Activated CD8-positive, alpha-beta T cell treated with anti-CD3 and anti-CD28 coated beads for 36 hours (primary cell): ENCODE measurements at regions not wholly inside any gene's neighbourhood (a gene's known extent, or its start where the extent isn't known, plus 50 kb on each side); places are given as distances from the start of the nearest gene placed in this dataset.

Experiments
- ATAC-seq: fragments of 200-7000 bp; cut with Tn5 transposase; one replicate; pipeline ENCODE4 v1.10.0; 2021; ENCODE audit warnings: mild to moderate bottlenecking, moderate library complexity
- CTCF ChIA-PET: fragments of 350-600 bp; sonication (Branson Sonifier 250); formaldehyde crosslinking; loops from one replicate; lab custom pipeline; 2021; ENCODE audit warnings: antibody characterized with exemption; lab: Charles Lee
- POLR2A ChIA-PET: fragments of 350-600 bp; sonication (Branson Sonifier 250); formaldehyde crosslinking; loops from one replicate; lab custom pipeline; 2021; ENCODE audit warnings: antibody characterized with exemption; lab: Charles Lee
- DNase-seq: peaks from one replicate; pipeline ENCODE4 v3.0.0-alpha.2; 2020
- H3K27ac Mint-ChIP-seq: one replicate; pipeline ENCODE4 v1.8.0; 2021; ENCODE audit warnings: mild to moderate bottlenecking, mixed read lengths
- H3K27me3 Mint-ChIP-seq: one replicate; pipeline ENCODE4 v1.8.0; 2021; ENCODE audit warnings: mixed read lengths
- H3K36me3 Mint-ChIP-seq: one replicate; pipeline ENCODE4 v1.8.0; 2021; ENCODE audit warnings: low read depth, mixed read lengths
- H3K4me1 Mint-ChIP-seq: one replicate; pipeline ENCODE4 v1.8.0; 2021; ENCODE audit warnings: low read depth, mixed read lengths
- H3K4me3 Mint-ChIP-seq: one replicate; pipeline ENCODE4 v1.8.0; 2021; ENCODE audit warnings: mild to moderate bottlenecking, moderate library complexity, mixed read lengths
- H3K9me3 Mint-ChIP-seq: one replicate; pipeline ENCODE4 v1.8.0; 2021; ENCODE audit warnings: mixed read lengths
- intact Hi-C: fragments of 100-400 bp; cut with micrococcal nuclease; formaldehyde crosslinking; loops from one replicate; pipeline ENCODE4 v1.10.0; 2022
- TF ChIP-seq, protein P1 (sequence below): fragments of 200-600 bp; IDR thresholded peaks from one replicate; pipeline ENCODE4 v1.8.0; 2022; ENCODE audit warnings: antibody characterized with exemption, mild to moderate bottlenecking

DNA sequence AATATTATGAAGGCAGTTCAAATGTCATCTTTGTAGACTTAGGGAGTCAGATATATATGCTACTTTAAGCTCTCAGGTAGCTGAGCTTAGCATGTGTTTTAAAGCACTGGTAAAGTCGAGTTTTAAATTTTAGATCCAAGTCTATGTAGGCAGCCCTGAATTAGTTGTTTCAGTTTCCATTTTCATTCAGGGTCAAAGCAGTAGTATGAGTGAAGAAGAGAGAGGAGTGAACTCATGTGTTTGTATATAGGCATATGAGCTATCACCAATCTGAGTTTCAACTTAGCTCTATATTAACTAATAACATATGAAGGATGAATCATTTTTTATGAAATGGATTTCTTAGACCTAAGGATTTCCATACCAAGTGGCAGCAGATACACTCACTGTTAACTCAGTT is 1353.4 kb downstream of the FSTL5 start:
- DNase-seq (no peak), ATAC-seq (no peak)
- ChIA-PET CTCF (no interaction called here), POLR2A (interaction anchor here (0.6 kb wide), 1 partner anchor 15 kb away, joined by 3 read pairs; no protein-coding TSS in a partner anchor)
- H3K27ac Mint-ChIP-seq, result no peak overlapping the region
- intact Hi-C loops, result no loop called here
- peaks cover 4% of the 10 kb centered on the region for H3K9me3 Mint-ChIP-seq
- no peaks in the 10 kb centered on the region for H3K36me3 Mint-ChIP-seq
- H3K4me3 Mint-ChIP-seq, result no peak overlapping the region
- no peaks in the 10 kb centered on the region for H3K27me3 Mint-ChIP-seq
- TF ChIP-seq, protein P1, sequence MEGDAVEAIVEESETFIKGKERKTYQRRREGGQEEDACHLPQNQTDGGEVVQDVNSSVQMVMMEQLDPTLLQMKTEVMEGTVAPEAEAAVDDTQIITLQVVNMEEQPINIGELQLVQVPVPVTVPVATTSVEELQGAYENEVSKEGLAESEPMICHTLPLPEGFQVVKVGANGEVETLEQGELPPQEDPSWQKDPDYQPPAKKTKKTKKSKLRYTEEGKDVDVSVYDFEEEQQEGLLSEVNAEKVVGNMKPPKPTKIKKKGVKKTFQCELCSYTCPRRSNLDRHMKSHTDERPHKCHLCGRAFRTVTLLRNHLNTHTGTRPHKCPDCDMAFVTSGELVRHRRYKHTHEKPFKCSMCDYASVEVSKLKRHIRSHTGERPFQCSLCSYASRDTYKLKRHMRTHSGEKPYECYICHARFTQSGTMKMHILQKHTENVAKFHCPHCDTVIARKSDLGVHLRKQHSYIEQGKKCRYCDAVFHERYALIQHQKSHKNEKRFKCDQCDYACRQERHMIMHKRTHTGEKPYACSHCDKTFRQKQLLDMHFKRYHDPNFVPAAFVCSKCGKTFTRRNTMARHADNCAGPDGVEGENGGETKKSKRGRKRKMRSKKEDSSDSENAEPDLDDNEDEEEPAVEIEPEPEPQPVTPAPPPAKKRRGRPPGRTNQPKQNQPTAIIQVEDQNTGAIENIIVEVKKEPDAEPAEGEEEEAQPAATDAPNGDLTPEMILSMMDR, result no peak
- no peaks in the 10 kb centered on the region for H3K4me1 Mint-ChIP-seq

DNA sequence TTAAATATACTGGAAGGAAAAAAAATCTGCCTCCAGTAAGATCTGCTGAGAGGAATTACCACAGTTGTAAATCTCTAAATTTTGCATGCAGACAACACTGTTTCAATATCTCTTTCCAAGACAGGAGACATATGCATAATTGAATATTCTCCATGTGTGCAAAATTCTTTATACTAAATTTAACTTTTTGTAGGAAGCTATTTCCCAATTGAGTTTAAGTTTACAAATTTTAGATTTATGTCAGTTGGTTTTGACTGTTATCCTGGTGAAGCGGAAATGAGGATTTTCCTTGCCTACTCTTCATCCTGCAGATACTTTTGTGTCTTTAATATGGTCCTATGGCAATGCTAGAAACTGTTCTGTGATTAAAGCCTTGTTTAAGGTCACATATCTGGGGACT is 1352.9 kb downstream of the FSTL5 start:
- Mint-ChIP-seq H3K4me3 (no peak overlapping the region), H3K27ac (no peak overlapping the region), H3K4me1 (no peaks in the 10 kb centered on the region), H3K27me3 (no peaks in the 10 kb centered on the region), H3K36me3 (no peaks in the 10 kb centered on the region), H3K9me3 (peaks cover 4% of the 10 kb centered on the region)
- intact Hi-C loops, result no loop called here
- TF ChIP-seq, protein P1, result no peak
- ATAC-seq (no peak), DNase-seq (no peak)
- CTCF ChIA-PET, result no interaction called here
- POLR2A ChIA-PET, result no interaction called here

DNA sequence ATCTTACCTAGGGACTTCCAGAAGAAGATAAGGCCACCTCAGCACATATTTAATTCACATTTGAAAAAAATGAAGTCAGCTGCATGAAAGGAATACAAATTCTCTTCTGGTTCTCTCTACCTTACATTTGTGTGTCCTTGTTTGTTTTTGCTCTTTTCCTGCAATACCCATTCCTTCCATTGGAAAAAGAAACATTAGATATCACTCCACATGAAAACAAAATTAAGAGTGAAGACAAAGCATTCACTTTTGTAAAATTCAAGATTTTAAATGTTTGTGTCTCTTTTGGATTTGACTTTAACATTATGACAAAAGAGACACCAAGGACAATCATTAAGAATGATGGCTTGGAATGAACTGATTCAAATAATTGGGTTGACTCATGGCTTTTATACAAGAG is 1351.8 kb downstream of the FSTL5 start:
- ATAC-seq, result no peak
- H3K4me3 Mint-ChIP-seq, result no peak overlapping the region
- ChIA-PET POLR2A (no interaction called here), CTCF (no interaction called here)
- TF ChIP-seq, protein P1, result no peak
- H3K27me3 Mint-ChIP-seq, result no peaks in the 10 kb centered on the region
- no peaks in the 10 kb centered on the region for H3K4me1 Mint-ChIP-seq
- no peak overlapping the region for H3K27ac Mint-ChIP-seq
- DNase-seq, result no peak
- H3K9me3 Mint-ChIP-seq, result peaks cover 4% of the 10 kb centered on the region
- H3K36me3 Mint-ChIP-seq, result no peaks in the 10 kb centered on the region
- intact Hi-C loops, result no loop called here

DNA sequence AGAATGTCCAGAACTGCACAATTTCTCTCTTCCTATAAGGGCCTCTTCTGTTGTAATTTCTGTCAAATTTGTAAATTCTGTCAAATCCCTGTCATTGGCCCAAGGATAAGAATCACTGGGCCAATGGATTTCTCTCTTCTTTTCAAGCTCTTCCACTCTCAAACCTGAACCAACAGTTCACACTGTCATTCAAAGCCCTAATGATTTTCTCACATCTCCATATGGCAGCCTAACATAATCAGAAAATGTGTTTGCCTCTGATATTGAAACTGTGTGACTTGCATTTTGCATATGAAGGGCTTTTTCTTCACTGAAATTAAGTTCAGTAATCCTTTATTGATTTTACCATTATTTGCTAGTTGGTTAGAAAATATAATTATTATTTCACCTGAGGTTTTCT is 1349.1 kb downstream of the FSTL5 start:
- DNase-seq (no peak), ATAC-seq (no peak)
- H3K27ac Mint-ChIP-seq, result no peak overlapping the region
- TF ChIP-seq, protein P1, result no peak
- intact Hi-C loops, result no loop called here
- H3K9me3 Mint-ChIP-seq, result peaks cover 4% of the 10 kb centered on the region
- no peaks in the 10 kb centered on the region for H3K36me3 Mint-ChIP-seq
- H3K27me3 Mint-ChIP-seq, result no peaks in the 10 kb centered on the region
- CTCF ChIA-PET, result no interaction called here
- POLR2A ChIA-PET, result no interaction called here
- no peak overlapping the region for H3K4me3 Mint-ChIP-seq
- H3K4me1 Mint-ChIP-seq, result no peaks in the 10 kb centered on the region

DNA sequence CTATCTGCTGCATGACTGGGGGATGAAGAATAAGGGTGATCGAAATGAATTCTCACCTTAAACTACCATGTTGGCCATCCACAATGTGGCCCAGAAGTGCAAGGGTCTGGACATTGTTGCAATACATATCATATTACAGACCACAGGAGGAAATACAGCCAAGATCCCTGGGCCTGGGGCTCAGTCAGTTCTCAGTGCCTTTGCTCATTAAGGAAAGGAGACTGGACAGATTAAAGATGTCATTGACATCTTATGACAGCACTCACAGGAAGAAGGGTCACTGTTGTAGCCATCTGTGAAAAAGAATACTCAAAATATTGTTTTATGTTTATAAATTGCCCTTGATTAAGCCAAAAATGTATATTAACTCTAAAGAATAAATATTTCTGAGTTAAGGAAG is 1345.2 kb downstream of the FSTL5 start:
- CTCF ChIA-PET, result no interaction called here
- ATAC-seq, result no peak

More for the DNA sequence above, 1345.2 kb downstream of the FSTL5 start:
- H3K36me3 Mint-ChIP-seq, result no peaks in the 10 kb centered on the region
- no peaks in the 10 kb centered on the region for H3K4me1 Mint-ChIP-seq
- no peak overlapping the region for H3K4me3 Mint-ChIP-seq
- peaks cover 7% of the 10 kb centered on the region for H3K9me3 Mint-ChIP-seq
- DNase-seq, result no peak
- POLR2A ChIA-PET, result no interaction called here
- no peaks in the 10 kb centered on the region for H3K27me3 Mint-ChIP-seq
- H3K27ac Mint-ChIP-seq, result no peak overlapping the region
- intact Hi-C loops, result no loop called here
- TF ChIP-seq, protein P1, result no peak
